Activated T-cell treated with anti-CD3 and anti-CD28 coated beads, Interleukin-2, amount 50 U/mL, for 48 hours (primary cell): ENCODE measurements at regions not wholly inside any gene's neighbourhood (a gene's known extent, or its start where the extent isn't known, plus 50 kb on each side); places are given as distances from the start of the nearest gene placed in this dataset.
A peak's percentile ranks its signal among the peaks of the same experiment; 100 is the strongest.

Experiments used
- DNase-seq, 2 experiments: peaks; one replicate each; pipeline ENCODE4 v3.0.0-alpha.2; 2020

DNA sequence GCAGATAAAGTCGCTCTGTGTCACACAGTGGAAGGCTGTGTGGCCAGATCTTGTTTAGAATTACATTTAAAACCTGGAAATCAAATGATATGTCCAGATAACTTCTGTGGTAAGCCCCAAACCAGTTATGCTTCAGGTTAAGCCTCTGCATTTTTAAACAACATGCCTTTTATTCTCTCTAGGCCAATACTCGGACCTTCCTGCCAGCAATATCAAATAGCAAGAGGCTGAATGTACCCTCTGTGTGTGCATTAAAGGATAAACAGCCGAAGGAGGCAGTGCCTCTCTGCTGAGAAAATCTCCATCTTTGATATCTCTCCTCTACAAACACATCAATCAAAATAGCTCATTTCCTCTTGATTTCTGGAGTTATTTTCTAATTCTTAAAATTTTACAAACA lies 67.1 kb upstream of the TMEM260 start:
- DNase-seq, result no peak

GRCh38 chr14:56514663-56515371 lies 64.8 kb upstream of the TMEM260 start:
- DNase-seq, result peak; percentile 24 to 34

- no peak for DNase-seq
These were observed 63.9 kb upstream of the TMEM260 start for GRCh38 chr14:56515739-56516138.

DNA sequence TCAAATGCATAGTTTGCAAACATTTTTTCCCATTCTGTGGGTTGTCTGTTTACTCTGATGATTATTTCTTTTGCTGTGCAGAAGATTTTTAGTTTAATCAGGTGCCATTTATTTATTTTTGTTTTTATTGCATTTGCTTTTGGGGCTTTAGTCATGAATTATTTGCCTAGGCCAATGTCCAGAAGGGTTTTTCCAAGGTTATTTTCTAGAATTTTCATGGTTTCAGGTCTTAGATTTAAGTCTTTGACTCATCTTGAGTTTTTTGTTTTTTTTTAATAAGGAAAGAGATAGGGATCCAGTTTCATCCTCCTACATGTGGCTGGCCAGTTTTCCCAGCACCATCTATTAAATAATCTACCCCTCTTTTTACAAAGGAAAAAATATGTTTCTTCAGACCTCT lies 57.2 kb upstream of the TMEM260 start:
- DNase-seq, result no peak

- no peak for DNase-seq
These were observed 54.5 kb upstream of the TMEM260 start for GRCh38 chr14:56524971-56525677.

GRCh38 chr14:56528927-56529326 lies 50.7 kb upstream of the TMEM260 start:
- no peak for DNase-seq
